Stimulated activated CD8-positive, alpha-beta memory T cell treated with anti-CD3 and anti-CD28 coated beads, Interleukin-15, amount 100 ng/mL, for 1 hour (primary cell): ENCODE measurements at regions not wholly inside any gene's neighbourhood (a gene's known extent, or its start where the extent isn't known, plus 50 kb on each side); places are given as distances from the start of the nearest gene placed in this dataset.
"Not testable (repeated sequence)": the region's sequence is repeated elsewhere in the genome, so short reads cannot be mapped to it uniquely, and the experiment has no call there.

Experiments used
- DNase-seq: peaks from one replicate; pipeline ENCODE4 v3.0.0-alpha.2; 2020; ENCODE audit warnings: low read depth

- not testable (repeated sequence) for DNase-seq
Observed at GRCh38 chr20:25798174-25798993, 101.7 kb upstream of the ZNF337 start.

- DNase-seq: not testable (repeated sequence)
Observed at GRCh38 chr20:25797062-25797461, 100.4 kb upstream of the ZNF337 start.

GRCh38 chr20:25777241-25777640 lies 80.6 kb upstream of the ZNF337 start:
- not testable (repeated sequence) for DNase-seq

DNA sequence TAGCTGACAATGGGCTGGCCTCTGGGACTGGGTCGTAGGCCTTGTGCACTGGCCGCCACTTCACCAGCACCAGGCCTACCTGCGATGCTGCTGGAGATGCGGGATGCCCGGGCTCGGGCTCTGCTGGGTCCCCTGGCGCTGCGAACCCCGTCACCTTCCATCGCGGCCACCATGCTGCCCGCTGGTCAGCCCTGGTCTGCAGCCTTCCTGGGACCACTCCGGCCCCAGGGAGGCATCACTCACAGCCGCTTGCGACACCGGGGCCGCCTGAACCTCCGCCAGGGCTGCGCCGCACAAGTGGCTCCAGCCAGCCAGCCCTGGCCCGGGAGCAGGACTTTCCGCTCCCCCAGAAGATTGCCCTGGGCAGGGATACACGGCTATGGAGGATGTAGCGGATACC lies 78.1 kb upstream of the ZNF337 start:
- DNase-seq: not testable (repeated sequence)

- not testable (repeated sequence) for DNase-seq
Observed at GRCh38 chr20:25774203-25774602, 77.5 kb upstream of the ZNF337 start.

- not testable (repeated sequence) for DNase-seq
Observed at GRCh38 chr20:25772437-25772836, 75.8 kb upstream of the ZNF337 start.

GRCh38 chr20:25771818-25772217 lies 75.2 kb upstream of the ZNF337 start:
- DNase-seq: not testable (repeated sequence)

- DNase-seq: no peak
Observed at GRCh38 chr20:25761596-25761995, 64.9 kb upstream of the ZNF337 start.

- not testable (repeated sequence) for DNase-seq
Observed at GRCh38 chr20:25761046-25761445, 64.4 kb upstream of the ZNF337 start.

- peak; percentile 24 for DNase-seq
Observed at GRCh38 chr20:25750765-25751696, 54.4 kb upstream of the ZNF337 start.

DNA sequence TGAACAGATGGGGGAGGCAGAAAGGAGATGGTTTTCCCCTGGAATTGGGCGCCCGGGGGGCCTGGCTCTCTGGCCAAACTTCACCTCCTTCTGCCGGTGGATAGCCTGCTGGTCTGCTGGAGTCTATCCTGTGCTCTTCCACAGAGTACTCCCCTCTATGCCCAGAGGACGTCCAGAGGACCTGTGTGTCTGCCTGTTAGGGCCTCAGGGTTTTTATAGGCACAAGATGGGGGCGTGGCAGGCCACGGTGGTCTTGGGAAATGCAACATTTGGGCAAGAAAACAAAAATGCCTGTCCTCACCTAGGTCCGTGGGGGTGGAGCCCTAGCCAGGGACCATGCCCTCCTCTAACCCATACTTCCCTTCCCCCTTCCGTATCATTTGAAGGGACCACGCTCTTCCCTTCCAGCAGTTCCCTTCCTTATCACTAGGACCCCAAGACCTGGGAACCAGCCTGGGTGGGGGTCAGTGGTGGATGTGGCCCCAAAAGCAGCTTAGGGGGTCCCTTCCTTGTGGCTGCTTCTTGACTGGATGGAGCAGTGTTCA lies 53.6 kb upstream of the ZNF337 start:
- no peak for DNase-seq

DNA sequence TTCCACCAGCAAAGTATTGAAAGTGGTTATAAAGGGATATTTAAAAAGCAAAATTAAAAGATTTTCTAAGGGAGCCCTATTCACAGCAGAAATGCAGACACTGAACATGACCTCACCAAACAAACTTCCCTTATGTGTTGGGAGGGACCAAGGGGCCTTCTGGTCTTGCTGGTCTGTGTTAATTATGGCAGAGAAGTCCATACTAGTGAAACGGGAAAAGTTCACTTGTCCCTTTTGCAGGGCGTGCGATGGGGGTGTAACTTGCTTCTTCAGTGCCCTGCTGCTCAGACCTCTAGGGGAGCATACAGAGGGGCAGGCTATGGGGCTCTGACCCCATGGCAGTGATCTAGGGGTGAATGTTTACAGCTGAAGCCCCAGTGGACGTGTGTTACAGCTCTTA lies 53.0 kb upstream of the ZNF337 start:
- DNase-seq: no peak
